Dendritic cell treated with granulocyte-macrophage colony-stimulating factor and Interleukin-4, amounts not matched to agents 40 ng/mL and 50 ng/mL, for 4 days (primary cell): ENCODE measurements at regions not wholly inside any gene's neighbourhood (a gene's known extent, or its start where the extent isn't known, plus 50 kb on each side); places are given as distances from the start of the nearest gene placed in this dataset.

Source experiments
- H3K27ac Mint-ChIP-seq: one replicate; pipeline ENCODE4 v1.8.0; 2022; ENCODE audit warnings: mild to moderate bottlenecking, mixed read lengths
- H3K27me3 Mint-ChIP-seq: one replicate; pipeline ENCODE4 v1.8.0; 2022; ENCODE audit warnings: mild to moderate bottlenecking, mixed read lengths
- H3K36me3 Mint-ChIP-seq: one replicate; pipeline ENCODE4 v1.8.0; 2022; ENCODE audit warnings: low read depth, mixed read lengths
- H3K4me1 Mint-ChIP-seq: one replicate; pipeline ENCODE4 v1.8.0; 2022; ENCODE audit warnings: low read depth, mixed read lengths
- H3K4me3 Mint-ChIP-seq: one replicate; pipeline ENCODE4 v1.8.0; 2022; ENCODE audit warnings: mild to moderate bottlenecking, moderate library complexity, mixed read lengths
- H3K9me3 Mint-ChIP-seq: one replicate; pipeline ENCODE4 v1.8.0; 2022; ENCODE audit warnings: mixed read lengths
- intact Hi-C: fragments of 100-400 bp; cut with micrococcal nuclease; formaldehyde crosslinking; loops from one replicate; pipeline ENCODE4 v1.15.0; 2022

DNA sequence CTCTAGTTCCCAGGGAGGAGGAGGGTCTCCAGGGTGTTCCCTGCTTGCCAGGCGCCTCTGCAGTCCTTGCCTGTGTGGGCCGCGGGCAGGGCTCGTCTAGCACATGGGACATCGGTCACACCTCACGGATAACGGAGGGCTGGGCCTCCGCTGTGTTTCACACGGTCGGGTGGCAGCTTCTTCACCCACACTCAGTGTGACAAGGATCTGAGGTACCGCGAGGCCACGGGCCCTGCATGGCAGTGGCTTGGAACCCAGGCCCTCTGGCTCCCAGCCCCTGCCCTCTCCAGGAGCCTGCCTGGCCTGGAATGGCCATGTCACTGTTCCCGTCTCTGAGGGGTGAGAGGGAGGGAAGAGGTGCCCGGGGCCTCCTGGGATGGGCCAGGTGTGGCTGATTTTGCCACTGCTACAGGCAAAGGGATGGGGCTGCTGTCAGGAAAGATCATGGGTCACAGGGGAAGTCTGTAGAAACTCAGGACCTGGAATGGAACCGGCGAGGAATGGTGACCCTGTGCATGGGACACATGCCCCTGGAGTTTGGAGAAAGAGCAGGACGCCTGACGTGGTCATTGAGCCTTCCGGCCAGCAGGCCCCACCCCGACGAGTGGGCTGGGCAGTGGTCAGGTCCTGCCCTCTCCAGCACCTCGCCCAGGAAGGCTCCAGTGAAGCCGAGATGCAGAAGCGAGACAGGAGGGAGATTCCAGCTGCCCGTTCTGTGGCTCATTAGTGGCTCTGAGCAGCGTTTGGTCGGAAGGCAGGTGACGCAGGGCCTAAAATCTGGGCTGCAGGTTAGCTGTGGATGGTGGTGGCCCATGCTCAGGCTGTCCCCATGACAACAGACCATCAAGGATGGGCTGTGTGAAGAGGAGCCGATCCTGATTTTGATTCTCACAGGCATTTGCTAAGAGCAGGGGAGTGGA lies 76.5 kb upstream of the GSE1 start:
- peaks cover 9% of the 10 kb centered on the region for H3K9me3 Mint-ChIP-seq
- H3K27me3 Mint-ChIP-seq: peaks cover 7% of the 10 kb centered on the region
- H3K27ac Mint-ChIP-seq: peak overlapping the region; percentile 82
- H3K36me3 Mint-ChIP-seq: no peaks in the 10 kb centered on the region
- intact Hi-C loops: no loop called here
- H3K4me1 Mint-ChIP-seq: peaks cover 45% of the 10 kb centered on the region
- H3K4me3 Mint-ChIP-seq: no peak overlapping the region

DNA sequence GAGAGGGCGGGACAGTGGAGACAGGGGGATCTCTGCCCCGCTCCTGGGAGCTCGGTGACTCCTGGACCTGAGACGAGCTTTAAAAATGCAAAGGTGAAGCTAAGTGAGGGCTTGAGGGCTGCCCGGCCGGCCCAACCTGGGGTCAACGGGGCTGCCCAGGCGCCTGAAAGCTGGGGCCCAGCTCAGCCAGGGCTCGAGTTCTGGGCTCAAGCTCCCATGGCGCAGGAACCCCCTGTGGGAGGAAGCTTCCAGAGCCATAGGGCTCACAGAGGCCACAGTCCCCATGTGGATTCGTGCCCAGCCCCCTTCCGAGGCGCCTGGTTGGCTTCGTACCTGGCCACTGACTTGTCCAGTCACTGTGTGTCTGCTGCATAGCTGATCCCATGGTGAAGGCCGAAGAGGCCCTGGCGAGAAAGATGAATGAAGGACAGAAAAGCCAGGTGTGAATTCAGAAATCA lies 75.8 kb upstream of the GSE1 start:
- Mint-ChIP-seq H3K36me3 (no peaks in the 10 kb centered on the region), H3K9me3 (peaks cover 9% of the 10 kb centered on the region), H3K27me3 (peaks cover 8% of the 10 kb centered on the region), H3K27ac (peak overlapping the region; percentile 82), H3K4me1 (peaks cover 50% of the 10 kb centered on the region), H3K4me3 (no peak overlapping the region)
- intact Hi-C loops: no loop called here

DNA sequence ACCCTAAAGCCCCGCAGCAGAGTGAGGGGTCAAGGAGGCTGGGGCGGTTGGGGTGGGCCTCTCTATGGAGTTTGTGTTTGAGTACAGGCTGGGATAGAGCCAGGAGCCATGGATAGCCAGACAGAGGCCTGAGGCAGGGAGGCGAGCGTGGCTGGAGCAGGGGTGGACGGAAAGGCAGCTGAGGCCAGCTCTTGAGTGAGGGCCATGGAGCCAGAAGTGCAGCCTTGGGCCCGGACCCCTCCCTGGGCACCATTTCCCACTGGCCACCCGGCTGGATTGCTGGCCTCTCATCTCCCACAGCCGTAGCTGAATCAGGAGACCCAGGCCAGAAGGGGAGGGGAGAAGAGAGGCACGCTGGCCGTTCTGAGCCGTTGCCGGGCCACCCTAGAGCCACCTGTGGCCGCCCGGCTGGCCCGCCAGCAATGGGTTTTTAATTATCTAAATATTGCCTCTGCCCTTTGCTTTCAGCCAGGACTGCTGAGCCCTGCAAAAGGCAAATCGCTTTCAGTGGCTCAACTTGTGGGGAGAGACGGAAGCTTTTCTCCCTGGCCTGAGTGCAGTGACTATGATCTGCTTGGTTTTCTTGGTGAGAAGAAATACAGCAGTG lies 75.2 kb upstream of the GSE1 start:
- Mint-ChIP-seq H3K9me3 (peaks cover 9% of the 10 kb centered on the region), H3K4me1 (peaks cover 50% of the 10 kb centered on the region), H3K27me3 (peaks cover 8% of the 10 kb centered on the region), H3K4me3 (no peak overlapping the region), H3K27ac (no peak overlapping the region), H3K36me3 (no peaks in the 10 kb centered on the region)
- intact Hi-C loops: no loop called here

DNA sequence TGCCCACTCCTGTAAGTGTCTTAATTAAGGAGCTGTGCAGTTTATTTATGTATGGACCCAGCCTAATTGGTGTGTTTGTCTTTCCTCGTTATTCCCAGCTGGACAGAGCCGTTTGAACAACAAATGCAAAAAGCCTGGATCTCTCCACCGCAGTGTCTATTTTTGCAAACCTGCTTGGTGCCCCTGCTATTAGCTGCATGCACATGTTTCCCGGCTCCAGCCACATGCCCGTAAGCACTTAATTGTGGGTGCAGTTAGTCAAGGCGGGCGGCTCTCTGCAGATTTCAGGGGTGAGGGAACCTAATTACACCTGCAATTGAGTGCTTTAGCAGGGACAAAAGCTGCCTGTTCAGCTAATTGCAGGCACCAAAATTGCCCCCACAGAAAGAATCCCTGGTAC lies 74.0 kb upstream of the GSE1 start:
- H3K27me3 Mint-ChIP-seq: peaks cover 11% of the 10 kb centered on the region
- intact Hi-C loops: no loop called here
- peak overlapping the region; percentile 39 for H3K27ac Mint-ChIP-seq
- H3K36me3 Mint-ChIP-seq: no peaks in the 10 kb centered on the region
- peaks cover 52% of the 10 kb centered on the region for H3K4me1 Mint-ChIP-seq
- peaks cover 9% of the 10 kb centered on the region for H3K9me3 Mint-ChIP-seq
- no peak overlapping the region for H3K4me3 Mint-ChIP-seq

DNA sequence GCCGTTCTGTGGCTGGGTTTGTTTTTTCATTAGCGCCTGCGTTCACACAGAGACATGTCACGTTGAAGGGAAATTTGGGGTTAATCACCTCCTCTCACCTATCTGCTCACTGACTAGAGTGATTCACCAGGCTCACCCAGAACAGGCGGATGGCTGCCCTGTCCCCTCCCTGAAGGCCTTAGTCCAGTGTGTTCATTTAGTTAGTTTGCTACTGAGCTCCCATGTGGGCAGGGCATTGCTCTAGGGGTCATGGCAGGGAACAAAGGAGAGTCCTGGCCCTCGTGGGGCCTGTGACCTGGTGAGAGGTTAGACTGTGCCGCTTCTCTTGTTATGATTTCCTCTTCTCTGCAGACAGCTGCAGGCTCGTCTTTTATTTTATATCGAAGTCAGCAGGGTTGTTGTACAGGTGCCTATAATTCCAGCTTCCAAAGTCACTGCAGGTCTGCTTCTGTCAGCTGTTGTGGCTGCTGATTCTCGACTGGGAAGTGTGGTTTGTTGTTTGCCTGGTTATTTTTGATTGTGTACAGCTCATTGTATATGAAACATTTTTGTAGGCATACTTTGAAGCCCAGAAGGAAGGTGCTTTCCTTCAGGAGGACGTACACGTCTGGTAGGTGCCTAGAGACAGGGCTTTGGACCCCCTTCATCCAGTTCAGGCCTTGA lies 73.4 kb upstream of the GSE1 start:
- peaks cover 9% of the 10 kb centered on the region for H3K9me3 Mint-ChIP-seq
- no peak overlapping the region for H3K4me3 Mint-ChIP-seq
- intact Hi-C loops: no loop called here
- peaks cover 56% of the 10 kb centered on the region for H3K4me1 Mint-ChIP-seq
- peaks cover 12% of the 10 kb centered on the region for H3K27me3 Mint-ChIP-seq
- H3K27ac Mint-ChIP-seq: no peak overlapping the region
- H3K36me3 Mint-ChIP-seq: no peaks in the 10 kb centered on the region

DNA sequence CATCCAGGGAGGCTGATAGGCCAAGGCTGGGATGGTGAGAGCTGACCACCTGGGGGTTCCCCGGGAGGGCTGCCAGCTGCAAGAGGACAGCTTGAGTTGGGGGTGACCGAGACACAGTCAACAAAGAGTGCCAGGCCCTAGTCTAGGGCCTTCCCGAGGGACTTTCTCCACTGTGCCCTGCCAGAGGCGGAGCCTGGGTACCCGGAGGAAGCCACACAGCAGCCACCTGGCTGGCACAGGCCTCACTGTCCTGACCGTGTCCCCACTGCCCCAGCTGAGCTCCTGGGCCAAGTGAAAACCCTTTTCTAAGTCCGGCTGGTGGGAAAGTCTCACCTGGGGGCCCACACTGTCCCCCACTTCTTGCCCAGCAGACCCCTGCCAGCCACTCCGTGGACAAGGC lies 71.9 kb upstream of the GSE1 start:
- Mint-ChIP-seq H3K36me3 (no peaks in the 10 kb centered on the region), H3K9me3 (peaks cover 9% of the 10 kb centered on the region), H3K4me3 (no peak overlapping the region), H3K27me3 (peaks cover 12% of the 10 kb centered on the region), H3K4me1 (peaks cover 53% of the 10 kb centered on the region), H3K27ac (no peak overlapping the region)
- intact Hi-C loops: no loop called here

DNA sequence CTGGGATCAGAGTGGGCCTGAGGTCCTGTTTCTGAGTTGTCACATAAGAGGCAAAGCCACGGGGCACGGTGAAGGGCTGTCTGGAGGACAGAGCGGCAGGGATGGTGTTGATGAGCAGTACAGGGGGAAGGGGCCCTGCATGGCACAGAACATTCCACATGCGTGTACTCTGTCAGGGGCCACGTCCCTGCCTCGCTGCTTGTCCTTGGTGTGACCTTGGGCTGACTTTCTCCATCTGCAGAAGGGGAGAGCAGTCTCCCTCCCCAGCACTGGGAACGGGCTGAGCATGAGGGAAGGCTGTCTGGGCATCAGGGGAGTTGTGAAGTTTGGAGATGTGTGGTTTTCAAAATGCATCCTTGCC lies 71.5 kb upstream of the GSE1 start:
- H3K9me3 Mint-ChIP-seq: peaks cover 9% of the 10 kb centered on the region
- no peak overlapping the region for H3K4me3 Mint-ChIP-seq
- H3K36me3 Mint-ChIP-seq: no peaks in the 10 kb centered on the region
- intact Hi-C loops: no loop called here
- H3K4me1 Mint-ChIP-seq: peaks cover 49% of the 10 kb centered on the region
- H3K27ac Mint-ChIP-seq: no peak overlapping the region
- H3K27me3 Mint-ChIP-seq: peaks cover 12% of the 10 kb centered on the region

DNA sequence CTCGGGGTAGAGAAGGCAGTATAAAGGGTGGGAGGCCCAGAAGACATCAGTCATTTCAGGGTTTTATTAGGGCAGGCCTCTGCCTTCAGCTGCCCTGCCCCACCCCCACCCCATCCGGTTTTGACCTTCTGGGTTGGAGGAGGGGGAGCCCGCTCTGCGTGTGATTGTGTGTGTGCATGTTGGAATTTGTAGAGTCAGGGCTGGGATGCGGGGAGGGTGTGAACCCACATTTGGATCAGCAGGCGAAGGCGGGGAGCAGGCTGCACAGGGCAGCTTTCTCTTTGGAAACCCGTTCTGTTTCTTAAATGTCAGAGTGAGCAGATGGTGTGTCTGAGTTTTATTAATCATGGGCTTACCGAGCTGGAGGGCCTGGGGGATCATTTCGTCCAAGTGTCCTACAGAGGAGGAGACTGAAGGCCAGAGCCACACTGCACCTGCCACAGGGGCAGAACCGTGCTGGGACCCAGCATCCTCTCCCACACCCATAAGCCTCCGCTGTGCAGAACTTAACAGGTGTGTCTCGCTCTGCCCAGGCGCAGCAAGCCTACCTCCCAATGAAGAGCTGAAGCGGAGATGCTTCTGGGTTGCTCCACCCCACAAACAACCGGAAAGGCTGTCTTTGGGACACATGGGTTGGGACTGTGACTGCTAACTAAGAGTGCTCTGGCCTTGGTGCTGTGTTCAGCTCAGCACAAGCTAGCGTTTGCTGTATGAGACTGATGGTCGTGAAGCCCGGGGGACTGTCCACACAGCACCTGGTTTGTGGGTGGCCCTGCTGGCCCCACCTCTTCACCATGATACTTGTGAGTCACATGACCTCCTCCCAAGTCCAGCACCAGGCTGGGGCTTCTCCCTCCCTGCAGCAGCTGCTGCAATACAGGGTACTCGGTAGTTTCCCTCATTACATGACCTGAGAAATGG lies 70.9 kb upstream of the GSE1 start:
- H3K27me3 Mint-ChIP-seq: peaks cover 12% of the 10 kb centered on the region
- H3K4me3 Mint-ChIP-seq: no peak overlapping the region
- peaks cover 43% of the 10 kb centered on the region for H3K4me1 Mint-ChIP-seq
- no peak overlapping the region for H3K27ac Mint-ChIP-seq
- H3K9me3 Mint-ChIP-seq: peaks cover 9% of the 10 kb centered on the region
- intact Hi-C loops: no loop called here
- H3K36me3 Mint-ChIP-seq: no peaks in the 10 kb centered on the region

DNA sequence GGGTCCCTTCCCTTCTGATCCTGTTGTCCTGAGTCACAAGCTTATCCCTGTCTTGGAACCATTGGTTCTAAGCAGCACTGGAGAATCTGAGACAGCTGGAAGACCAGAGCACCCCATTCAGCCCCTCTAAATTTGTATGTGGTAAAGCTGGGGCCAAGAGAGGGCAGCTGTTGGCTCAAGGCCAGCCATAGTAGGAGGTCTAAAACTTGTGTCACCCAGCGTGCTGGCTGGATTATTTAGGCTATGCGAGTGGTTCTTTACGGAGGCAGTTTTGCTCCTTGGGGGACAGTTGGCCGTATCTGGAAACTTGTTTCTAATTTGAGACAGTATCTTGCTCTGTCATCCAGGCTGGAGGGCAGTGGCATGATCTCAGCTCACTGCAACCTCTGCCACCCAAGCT lies 69.6 kb upstream of the GSE1 start:
- Mint-ChIP-seq H3K27me3 (peaks cover 12% of the 10 kb centered on the region), H3K9me3 (peaks cover 9% of the 10 kb centered on the region), H3K4me3 (no peak overlapping the region), H3K4me1 (peaks cover 30% of the 10 kb centered on the region), H3K27ac (no peak overlapping the region), H3K36me3 (no peaks in the 10 kb centered on the region)
- intact Hi-C loops: no loop called here

DNA sequence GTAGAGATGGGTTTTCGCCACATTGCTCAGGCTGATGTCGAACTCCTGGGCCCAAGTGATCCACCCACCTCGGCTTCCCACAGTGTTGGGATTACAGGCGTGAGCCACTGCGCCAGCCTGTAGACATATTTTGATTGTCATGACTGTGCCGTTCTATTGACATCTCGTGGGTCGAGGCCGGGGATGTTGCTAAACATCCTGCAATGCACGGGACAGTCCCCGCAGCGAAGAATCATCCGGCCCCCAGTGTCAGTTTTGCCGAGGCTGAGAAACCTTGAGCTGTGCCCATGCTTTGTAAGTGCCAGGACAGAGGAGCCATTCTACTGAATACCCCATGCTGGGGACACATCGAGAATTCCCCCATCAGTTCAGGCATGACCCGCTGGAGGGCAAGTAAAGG lies 69.1 kb upstream of the GSE1 start:
- H3K4me3 Mint-ChIP-seq: no peak overlapping the region
- H3K27ac Mint-ChIP-seq: no peak overlapping the region
- H3K9me3 Mint-ChIP-seq: peaks cover 9% of the 10 kb centered on the region
- intact Hi-C loops: no loop called here
- H3K4me1 Mint-ChIP-seq: peaks cover 25% of the 10 kb centered on the region
- no peaks in the 10 kb centered on the region for H3K36me3 Mint-ChIP-seq
- H3K27me3 Mint-ChIP-seq: peaks cover 9% of the 10 kb centered on the region

DNA sequence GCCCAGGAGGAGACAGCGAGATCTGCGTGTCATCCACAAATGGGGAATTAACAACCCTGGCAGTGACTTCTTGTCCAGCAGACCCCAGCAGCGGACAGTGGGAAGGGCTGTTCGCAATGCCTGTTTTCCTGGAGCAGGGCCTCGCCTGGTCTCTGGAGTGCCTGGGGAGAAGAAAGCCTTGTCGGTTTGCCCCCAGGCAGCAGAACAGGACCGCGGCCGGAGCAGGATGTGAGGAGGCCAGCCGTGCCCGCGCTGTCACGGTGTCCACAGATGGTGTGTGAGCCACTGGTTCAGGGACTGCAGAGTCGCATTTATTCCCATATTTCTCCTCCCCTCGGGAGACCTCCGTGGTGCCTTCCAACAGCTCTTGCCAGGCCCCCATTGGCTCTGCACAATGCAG lies 68.5 kb upstream of the GSE1 start:
- intact Hi-C loops: no loop called here
- H3K9me3 Mint-ChIP-seq: peaks cover 6% of the 10 kb centered on the region
- peaks cover 25% of the 10 kb centered on the region for H3K4me1 Mint-ChIP-seq
- no peak overlapping the region for H3K4me3 Mint-ChIP-seq
- no peaks in the 10 kb centered on the region for H3K36me3 Mint-ChIP-seq
- H3K27me3 Mint-ChIP-seq: peaks cover 9% of the 10 kb centered on the region
- no peak overlapping the region for H3K27ac Mint-ChIP-seq

DNA sequence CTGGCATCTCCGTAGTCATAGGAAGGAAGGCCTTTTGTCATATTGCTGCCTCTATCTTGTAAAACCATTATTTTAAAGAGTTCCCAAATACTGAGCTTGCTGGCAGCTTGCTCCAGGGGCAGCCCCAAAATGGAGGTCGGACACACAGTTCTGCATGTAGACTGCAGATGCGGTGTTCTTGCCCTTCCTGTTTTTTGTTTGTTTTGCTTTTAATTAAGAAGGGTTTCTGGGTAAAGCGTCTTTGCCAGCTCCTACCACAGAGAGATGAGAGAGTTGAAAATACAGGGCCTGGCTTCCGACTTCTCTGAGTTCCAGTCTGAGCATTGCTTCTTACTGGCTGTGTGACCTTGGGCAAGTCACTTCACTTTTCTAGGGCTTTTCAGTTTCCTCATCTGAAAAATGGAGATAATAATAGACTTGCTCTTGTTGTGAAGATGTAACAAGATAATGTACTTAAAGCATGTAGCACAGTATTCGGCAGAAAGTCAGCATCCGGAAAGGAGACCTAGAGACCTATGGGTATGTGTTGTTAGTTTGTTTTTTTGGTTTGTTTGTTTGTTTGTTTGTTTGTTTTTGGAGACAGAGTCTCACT lies 67.8 kb upstream of the GSE1 start:
- no peak overlapping the region for H3K27ac Mint-ChIP-seq
- peaks cover 9% of the 10 kb centered on the region for H3K27me3 Mint-ChIP-seq
- H3K4me3 Mint-ChIP-seq: no peak overlapping the region
- peaks cover 25% of the 10 kb centered on the region for H3K4me1 Mint-ChIP-seq
- H3K36me3 Mint-ChIP-seq: no peaks in the 10 kb centered on the region
- no peaks in the 10 kb centered on the region for H3K9me3 Mint-ChIP-seq
- intact Hi-C loops: no loop called here
